ENCODE measurements at regions not wholly inside any gene's neighbourhood (a gene's known extent, or its start where the extent isn't known, plus 50 kb on each side); places are given as distances from the start of the nearest gene placed in this dataset.

DNA sequence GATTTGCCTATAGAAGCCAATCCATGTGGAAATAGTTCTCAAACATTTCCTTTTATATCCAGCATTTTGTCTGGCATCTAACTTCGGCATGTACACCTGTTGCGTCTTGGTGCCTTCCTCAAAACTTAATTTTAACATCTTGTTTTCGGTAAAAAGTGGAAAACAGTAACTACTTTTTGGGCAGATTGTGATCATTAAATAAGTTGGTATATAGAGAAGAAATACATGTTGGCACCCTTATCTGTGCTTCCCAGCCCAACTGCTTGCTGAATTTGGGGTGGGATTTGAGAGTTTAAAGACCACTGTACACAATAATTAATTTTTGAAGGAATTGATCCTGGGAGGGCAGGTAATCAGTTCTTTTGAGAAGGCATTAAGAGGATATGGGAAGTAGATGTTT, 566.8 kb downstream of the PDCD6IP start:
- FAIRE-seq (no peak), DNase-seq (ENCODE audit: low spot score) (no peak)

DNA sequence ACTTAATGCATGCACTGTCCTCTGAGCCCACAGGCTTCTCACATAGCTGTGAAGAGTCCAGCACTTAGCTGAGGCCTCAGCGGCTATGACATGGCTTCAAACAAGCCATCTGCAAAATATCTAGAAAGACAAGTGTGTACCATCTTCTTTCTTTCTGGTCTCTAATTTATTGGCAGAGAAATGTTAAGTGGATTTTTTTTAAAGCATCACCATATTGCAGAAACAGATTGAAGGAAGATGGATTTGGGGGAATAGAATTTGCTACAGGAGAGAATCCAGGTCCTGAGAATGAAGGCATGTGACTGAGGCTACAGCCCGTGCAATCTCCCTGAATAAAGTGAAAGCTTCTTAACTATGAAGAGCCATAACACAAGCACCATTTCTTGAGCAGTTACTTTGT, 567.3 kb downstream of the PDCD6IP start:
- no peak for FAIRE-seq
- no peak for DNase-seq (ENCODE audit: low spot score)

DNA sequence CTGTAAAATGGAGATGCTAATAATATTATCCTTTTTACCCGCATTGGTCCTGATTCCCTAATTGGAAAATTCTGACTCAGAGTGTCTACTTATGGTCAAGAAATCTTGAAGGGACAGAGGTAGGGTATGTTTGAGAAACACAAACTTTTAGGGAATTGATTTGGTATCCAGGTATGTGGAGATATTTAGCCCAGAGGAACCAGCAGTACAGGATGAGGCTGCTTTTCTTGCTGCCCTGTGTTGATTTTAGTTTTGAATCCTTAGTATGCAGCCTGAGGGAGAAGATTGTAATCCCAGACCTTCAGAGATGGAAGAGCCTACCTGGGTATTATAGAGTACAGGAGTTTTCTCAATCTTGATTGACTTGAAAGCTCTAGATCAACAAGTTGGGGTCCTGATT, 569.1 kb downstream of the PDCD6IP start:
- DNase-seq (ENCODE audit: low spot score) (no peak), FAIRE-seq (no peak)

DNA sequence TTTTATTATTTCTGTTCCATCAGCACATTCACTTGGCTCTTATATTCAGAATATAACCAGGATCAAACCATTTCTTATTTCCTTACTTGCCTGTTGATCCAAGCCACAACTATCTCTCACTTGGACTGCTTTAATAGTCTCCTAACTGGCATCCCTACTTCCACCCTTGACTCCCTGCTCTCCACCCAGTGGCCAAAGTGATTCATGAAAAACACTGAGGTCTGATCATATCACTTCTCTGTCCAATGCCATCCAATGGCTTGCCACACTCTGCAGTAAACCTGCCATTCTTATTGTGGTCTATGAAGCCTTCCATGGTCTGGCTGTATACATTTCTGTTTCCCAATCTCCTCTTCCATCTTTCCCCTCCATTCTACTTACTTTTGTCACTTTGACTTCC, 576.1 kb downstream of the PDCD6IP start:
- FAIRE-seq (no peak), DNase-seq (ENCODE audit: low spot score) (no peak)

DNA sequence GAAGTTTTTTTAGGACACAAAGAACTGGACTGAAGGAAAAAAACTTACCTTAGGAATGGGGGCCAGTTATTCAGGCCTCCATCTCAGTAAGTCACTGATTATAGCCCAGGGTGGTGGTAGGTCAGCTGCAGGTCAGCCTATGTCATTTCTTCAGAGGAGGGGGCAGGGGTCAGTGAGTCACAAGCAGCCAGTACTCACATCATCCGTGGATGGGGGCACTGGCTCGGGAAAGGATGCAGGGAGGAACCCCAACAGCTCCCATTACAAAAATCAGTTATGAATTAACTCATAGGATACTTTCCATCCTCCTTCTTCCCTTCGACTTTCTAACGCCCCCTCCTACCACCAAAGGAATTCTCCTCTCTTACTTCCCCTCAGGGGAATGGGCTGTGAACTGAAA, 578.3 kb downstream of the PDCD6IP start:
- FAIRE-seq, result no peak
- DNase-seq (ENCODE audit: low spot score), result no peak

DNA sequence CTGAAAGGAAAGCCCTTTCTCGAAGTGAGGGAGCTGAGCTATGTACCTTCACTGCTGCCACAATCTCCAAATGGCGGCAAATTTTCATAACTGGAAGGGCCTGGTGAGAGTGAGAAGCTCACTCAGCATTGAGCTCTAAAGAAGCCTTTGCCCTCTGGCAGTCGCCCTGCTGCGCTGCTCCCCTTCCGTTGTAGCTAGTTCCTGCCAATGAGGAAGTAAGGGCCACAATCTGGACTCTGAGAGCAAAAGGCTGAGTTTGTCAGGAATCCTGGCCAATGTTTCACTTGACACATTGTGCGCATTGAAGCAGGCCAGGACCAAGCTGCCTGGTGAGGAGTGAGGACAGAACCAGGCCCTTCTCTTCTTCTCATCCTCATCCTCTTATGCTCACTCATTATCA, 579.5 kb downstream of the PDCD6IP start:
- FAIRE-seq (no peak), DNase-seq (ENCODE audit: low spot score) (no peak)

DNA sequence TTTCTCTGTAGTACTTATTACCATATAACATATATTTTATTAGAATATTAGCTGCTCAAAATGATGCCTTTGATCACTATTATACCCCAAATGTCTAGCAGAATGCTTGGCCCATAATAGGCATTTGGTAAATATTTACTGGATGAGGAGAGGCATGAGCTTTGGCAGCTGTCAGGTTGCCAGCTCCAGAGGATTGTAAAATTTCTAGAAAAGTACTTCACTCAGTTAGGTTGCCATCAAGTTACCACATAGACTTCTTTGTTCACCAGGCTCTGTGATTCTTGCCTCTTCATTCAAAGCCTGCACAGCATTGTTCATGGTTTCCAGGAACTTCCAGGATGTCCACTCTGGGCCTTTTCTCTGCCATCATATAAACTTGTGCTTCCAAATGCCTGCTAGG, 582.8 kb downstream of the PDCD6IP start:
- FAIRE-seq (no peak), DNase-seq (ENCODE audit: low spot score) (no peak)

DNA sequence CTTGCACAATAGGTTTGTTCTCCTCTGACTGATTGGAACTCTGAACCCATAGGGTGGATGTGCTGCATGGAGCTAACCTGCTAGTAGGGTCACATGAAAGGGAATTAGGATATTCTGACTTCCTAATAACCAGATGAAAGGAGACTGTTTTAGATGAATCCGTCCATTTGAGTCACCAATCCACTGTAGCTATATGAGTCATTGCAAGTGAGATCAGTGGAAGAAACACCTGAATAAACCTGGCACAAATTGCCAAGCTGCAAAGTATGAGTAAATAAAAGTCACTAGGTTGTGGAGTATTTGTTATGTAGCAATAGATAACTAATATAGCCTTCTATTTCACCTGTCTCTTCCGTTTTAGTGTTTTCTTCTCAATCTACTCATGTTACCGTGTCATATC, 584.4 kb downstream of the PDCD6IP start:
- no peak for FAIRE-seq
- DNase-seq (ENCODE audit: low spot score), result no peak

DNA sequence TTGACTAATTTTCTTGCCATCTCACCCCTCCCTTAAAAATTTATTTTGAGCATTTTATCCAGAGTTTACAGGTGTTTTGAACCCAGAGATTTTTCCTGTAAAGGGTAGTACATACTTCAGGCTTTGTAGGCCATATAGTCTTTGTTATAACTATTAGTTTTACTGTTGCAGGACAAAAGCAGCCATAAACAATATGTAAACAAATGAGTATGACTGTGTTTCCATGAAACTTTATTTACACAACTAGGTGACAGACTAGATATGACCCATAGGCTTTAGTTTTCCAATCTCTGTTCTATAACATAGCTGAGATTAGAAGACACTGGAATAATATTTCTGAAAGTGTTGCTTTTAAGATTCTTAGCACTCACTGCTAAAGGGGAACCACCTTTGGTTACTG, 587.9 kb downstream of the PDCD6IP start:
- DNase-seq (ENCODE audit: low spot score) (no peak), FAIRE-seq (no peak)

DNA sequence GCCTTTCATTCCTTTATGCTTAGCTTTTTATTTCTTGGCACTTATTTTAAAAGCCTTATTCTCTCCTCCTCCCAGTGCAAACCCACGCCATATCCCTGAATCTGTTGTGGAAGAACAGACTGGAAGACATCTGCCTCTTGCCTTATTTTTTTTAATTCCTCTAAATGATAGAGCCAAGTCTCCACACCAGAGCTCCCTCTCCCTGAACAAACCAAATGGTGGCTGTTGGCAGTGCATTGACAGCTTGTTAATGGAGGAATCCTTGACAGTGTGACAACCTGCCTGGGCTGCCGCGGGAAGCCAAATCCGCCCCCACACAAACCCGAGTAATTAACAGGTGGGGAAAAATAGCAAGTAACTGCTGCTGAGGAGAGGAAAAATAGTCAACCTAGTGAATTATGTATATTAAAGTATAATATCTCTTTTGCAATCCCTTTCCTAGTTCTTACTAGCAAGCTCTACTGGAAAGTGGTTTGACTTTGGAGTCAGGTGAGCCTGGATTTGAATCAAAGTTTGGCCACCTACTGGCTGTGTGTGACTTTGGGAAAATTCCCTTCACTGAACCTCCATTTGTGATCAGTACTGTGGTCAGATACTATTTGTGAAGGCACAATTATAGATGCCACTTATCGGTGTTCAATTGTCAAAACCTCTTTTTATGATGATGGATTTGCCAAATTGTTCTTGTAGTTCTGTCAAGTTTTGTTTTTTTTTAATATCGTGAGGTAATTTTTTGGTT, 589.6 kb downstream of the PDCD6IP start:
- no peak for DNase-seq (ENCODE audit: low spot score)
- no peak for FAIRE-seq

DNA sequence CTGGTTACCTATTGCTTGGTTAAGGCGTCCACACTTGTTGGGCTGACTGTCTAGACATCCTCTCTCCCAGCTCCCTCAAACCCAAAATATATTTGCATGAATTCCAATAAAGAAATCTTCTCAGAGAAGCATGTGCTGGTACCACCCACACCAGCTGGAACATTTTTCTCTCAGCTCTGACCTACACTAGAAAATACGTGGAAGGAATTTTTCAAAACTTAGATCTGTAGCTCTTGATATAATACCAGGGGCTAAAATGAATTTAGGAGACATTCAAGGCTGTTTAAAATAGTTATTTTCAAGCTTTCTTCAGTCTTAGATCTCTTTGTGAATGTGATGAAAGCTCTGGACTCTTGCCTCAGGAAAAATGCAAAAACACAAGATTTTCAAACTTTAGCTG, 590.4 kb downstream of the PDCD6IP start:
- DNase-seq (ENCODE audit: low spot score) (no peak), FAIRE-seq (no peak)

DNA sequence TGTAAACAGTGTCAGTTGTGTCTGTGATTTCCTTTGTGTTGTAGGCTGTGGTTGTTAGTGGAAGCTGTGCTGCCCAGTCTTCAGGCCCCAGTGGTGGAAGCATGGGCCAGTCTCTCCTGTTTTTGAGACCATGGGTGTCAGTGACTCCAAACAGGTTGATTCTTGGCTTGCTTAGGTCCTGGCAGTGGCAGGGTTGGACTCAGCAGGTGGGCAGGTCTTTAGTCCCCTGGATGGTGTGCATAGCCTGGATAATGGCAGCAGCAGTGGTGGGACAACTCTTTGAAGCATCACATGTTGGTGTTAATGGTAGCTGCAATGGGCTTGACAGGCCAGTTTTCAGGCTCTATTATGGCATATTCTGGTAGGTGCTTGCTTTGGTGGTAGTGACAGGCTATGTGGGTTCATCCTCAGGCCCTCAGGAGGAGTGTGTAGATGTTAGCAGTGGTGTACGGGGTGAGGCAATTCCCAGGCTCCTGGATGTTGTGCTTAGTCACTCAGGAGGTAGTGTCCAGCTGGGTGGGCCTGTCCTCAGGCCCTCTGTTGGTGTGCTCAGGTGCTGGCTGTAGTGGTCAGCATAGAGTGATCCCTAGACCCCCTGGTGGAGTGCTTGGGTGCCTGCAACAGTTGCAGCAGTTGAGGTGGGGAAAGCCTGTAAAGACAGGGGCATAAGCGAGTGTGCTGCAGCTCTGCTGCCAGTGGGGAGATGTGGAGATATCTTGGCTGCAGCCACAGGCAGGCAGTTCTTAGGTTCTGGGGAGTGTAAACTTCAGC, 596.7 kb downstream of the PDCD6IP start:
- no peak for FAIRE-seq
- no peak for DNase-seq (ENCODE audit: low spot score)

DNA sequence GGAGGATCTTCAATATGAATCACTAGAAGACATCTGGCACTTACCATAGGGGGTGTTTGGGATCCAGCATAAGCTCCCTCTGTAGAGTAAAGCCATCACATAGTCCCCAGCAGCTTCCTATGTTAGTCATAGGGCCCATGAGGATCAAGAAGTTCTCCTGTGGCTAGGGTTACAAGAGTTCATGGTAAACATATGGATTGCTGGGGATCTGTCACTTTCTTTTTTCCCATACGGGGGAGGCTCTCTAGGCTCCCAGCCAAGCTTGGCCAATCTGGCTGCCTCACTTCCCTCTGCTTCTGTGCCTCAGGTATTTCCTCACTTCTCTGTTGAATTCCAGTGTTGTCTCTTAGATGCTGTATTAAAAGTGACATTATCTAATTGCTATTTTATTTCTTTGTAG, 597.9 kb downstream of the PDCD6IP start:
- FAIRE-seq, result no peak

DNA sequence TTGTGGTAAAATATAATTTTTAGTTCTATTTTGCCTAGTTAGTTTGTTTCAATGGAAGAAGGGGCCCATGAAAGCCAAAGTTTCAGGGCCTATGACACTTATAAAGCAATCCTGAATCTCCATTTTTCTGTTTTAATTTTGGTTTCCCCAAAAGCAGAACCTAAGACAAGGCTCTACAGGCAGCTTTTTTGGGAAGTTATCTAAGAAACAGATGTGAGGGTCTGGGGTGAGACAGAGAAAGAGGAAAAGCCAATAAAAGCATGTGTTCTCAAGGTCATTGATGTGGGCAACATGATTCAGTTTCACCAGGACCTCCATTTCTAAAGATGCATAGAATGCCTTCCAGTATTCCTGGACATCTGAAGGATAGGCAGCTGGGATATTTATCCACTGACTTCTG, 598.5 kb downstream of the PDCD6IP start:
- DNase-seq (ENCODE audit: low spot score), result no peak

More for the DNA sequence above, 597.9 kb downstream of the PDCD6IP start:
- DNase-seq (ENCODE audit: low spot score), result no peak

DNA sequence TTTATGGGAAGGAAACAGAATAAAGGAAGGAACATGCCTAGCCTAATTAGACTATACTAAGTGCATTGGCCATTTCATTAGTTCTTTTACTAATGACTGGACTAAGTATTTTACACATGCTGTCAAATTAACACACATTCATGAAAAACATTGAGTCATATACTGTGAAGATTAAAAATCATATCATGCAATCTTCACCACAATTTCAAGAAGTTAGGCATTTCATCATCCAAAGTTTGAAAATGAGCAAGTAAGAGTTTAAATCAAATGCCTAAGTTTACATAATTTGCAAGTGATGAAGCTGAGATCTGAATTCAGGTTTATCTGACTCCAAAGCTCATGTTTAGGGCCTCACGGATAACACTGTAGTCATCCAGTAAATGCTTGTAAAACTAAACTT, 601.0 kb downstream of the PDCD6IP start:
- no peak for DNase-seq (ENCODE audit: low spot score)
- no peak for FAIRE-seq

More for the DNA sequence above, 598.5 kb downstream of the PDCD6IP start:
- FAIRE-seq, result no peak

DNA sequence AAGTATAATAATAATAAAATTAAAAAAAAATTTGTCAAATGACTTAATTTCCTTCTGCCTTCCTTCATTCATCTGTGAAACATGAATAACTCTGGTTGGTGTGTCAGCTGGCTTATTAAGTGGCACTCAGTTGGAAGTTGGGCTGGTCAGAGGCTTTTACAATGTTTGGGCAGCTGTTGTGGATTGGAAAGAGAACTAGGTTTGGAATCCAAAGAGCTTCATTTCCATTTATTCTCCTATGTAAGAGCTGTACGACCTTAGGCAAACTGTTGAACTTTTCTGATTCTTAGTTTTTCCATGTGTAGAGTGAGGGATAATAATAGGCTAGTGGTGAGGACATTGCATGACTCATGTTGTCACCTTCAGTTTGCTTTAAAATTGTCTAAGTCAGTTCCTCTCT, 606.7 kb downstream of the PDCD6IP start:
- FAIRE-seq (no peak), DNase-seq (ENCODE audit: low spot score) (no peak)

DNA sequence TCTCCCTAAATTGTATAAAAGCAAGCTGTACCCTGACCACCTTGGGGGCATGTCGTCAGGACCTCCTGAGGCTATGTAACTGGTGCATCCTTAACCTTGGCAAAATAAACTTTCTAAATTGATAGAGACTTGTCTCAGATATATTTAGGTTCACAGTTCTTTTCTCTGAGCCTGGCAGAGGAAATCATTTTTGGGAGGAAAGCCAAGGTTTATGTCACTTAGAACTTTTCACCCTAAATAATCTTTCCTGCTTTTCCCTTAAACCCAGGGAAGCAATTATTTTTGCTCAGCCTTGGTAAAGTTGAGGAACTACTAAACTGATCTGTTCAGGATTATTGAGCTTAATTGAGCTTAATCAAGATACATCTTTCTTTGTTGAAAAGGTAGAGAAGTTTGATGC, 608.9 kb downstream of the PDCD6IP start:
- FAIRE-seq (no peak), DNase-seq (ENCODE audit: low spot score) (no peak)

DNA sequence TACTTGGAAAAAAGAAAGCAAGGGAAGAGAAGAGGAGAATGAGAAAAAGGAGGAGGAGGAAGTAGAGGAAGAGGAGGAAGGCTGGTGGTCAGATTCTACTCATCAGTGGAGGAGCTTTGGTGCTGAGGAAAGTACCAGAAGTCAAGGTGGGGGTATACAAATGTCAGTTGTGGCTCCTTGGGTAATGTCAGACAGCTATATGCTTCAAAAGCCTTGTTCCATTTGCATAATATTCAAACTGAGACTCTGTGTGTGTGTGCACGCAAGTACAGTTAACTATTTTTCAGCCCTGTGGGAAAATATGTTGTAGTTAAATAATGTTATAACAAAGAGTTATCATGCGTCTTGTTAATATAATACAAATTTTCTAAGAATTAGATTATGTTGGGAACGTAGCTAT, 609.7 kb downstream of the PDCD6IP start:
- DNase-seq (ENCODE audit: low spot score) (no peak), FAIRE-seq (no peak)

DNA sequence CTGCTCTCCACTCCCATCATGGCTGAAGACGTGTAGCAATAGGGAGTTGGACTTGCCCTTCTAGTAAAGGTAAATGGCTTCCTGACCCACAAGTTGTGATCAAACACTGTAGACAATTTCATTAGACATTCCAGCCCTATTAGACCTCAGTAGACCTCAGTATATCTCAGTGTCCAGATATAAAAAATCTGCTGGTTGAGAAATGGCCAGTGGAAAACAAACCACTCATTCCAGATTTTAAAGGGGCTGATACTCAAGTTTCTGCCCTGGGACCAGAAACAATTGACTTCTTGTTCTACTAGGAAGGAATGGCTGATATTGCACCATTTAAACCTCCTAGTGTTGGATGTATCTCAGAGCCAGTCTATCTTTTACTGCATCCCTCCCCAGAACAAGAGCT, 613.2 kb downstream of the PDCD6IP start:
- no peak for DNase-seq (ENCODE audit: low spot score)
- FAIRE-seq, result no peak

DNA sequence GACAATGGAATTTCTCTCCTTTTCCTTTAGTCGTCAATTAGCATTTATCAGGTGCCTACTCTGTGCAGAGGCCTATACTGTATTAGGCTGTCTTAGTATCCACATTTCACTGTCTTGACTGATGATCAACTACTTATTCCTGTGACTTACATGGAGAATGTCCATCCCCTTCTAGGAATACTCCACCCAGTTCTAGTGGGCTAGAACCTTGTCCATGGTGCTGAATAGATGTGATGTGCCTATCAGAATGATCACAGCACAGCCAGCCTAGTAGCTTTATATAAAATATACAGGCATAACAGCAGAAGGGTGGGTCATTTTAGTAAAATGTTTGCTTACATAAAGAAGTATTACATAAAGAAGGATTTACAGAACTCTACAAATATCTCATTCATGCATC, 621.4 kb downstream of the PDCD6IP start:
- FAIRE-seq (no peak), DNase-seq (ENCODE audit: low spot score) (no peak)

DNA sequence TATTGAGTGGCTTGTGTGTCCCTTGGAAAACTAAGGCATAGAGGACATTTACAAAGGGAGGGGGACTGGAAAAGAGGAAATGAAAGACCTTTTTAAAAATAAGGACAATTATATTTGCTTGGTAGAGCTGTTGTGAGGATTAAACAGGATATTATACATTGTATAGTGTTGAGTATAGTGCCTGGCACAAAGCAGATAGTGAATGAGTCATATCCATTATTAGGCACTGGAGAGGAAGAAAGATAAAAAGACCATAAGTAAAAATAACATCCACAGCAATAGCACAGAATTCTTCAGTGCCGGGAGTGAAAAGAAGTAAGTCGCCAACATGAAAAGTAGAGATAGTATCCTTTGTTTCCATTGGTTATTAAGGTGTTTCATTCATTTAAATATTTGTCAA, 623.3 kb downstream of the PDCD6IP start:
- no peak for DNase-seq (ENCODE audit: low spot score)
- FAIRE-seq, result no peak

DNA sequence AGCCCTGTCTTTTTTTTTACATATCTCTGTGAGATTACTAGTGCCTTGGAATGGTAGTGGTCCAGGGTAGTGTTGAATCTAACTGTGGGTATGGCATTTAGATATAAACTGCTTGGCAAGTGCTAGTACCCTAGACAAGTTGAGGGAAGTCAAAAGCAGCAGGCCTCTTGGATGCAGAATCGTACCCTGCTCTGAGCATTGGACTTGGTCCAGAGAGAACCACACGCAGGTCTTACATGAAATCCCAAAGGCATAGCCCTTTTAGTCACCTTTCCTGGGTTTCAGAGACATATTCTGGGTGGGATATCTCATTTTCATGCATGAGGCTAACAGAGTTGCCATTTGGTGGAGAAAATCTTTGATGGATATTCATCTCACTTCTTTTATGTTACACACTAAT, 641.4 kb downstream of the PDCD6IP start:
- FAIRE-seq (no peak), DNase-seq (ENCODE audit: low spot score) (no peak)

DNA sequence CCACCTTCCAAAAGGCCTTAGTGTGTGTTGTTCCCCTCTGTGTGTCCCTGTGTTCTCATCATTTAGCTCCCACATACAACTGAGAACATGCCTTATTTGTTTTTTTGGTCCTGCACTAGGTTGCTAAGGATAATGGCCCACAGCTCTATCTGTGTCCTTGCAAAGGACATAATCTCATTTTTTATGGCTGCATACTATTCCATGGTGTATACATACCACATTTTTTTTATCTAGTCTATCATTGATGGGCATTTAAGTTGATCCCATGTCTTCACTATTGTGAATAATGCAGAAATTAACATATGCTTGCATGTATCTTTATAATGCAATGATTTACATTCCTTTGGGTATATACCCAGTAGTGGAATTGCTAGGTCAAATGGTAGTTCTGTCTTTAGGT, 645.7 kb downstream of the PDCD6IP start:
- no peak for DNase-seq (ENCODE audit: low spot score)
- no peak for FAIRE-seq

Measured in RCC 7860 (cell line).